ENCODE measurements at regions not wholly inside any gene's neighbourhood (a gene's known extent, or its start where the extent isn't known, plus 50 kb on each side); places are given as distances from the start of the nearest gene placed in this dataset.

DNA sequence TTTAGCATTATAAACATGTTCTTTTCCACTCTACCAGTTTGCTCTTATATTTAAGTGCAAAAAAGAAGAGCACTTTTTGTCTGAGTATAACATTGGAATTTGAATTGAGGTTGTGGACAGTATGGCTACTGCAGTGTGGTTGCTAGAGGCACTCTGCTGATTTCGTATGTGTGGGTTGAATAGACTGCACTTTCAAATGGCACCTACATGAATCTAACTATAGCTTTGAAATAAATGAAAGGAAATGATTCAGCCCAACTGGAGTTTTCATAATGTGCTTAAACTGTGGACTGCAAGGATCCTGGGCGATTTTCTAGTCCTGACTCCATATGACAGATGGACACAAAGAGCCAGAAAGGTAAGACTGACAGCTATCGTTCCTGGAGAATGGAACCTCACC, 657.6 kb upstream of the RIOK2 start (continued):
- TF ChIP-seq RXRA (IDR thresholded peaks at IDR 0.05), result no peak

DNA sequence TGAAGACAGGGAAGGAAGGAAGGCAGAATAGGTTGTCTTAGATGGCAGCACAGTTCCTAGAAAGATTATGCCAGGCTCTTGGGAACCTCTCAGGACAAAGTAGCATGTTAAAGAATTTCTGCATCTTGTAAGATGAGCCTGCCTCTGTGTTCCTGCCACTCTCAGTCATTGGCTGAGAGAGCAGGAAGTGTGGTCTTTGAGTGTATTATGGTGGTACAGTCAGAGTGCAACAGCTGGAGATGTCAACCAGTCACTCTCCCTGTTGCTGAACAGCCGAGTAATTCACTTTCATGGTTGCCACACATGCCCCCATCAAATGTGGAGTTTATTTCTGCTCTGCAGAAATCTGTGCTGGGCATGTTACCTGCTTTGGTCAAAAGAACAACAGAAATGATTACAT, 659.6 kb upstream of the RIOK2 start:
- TF ChIP-seq, protein P1, sequence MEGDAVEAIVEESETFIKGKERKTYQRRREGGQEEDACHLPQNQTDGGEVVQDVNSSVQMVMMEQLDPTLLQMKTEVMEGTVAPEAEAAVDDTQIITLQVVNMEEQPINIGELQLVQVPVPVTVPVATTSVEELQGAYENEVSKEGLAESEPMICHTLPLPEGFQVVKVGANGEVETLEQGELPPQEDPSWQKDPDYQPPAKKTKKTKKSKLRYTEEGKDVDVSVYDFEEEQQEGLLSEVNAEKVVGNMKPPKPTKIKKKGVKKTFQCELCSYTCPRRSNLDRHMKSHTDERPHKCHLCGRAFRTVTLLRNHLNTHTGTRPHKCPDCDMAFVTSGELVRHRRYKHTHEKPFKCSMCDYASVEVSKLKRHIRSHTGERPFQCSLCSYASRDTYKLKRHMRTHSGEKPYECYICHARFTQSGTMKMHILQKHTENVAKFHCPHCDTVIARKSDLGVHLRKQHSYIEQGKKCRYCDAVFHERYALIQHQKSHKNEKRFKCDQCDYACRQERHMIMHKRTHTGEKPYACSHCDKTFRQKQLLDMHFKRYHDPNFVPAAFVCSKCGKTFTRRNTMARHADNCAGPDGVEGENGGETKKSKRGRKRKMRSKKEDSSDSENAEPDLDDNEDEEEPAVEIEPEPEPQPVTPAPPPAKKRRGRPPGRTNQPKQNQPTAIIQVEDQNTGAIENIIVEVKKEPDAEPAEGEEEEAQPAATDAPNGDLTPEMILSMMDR (IDR thresholded peaks at IDR 0.05; ENCODE audit: low read depth, low read length, missing input control), result no peak
- no peak for TF ChIP-seq NR2F2 (IDR thresholded peaks at IDR 0.05)
- TF ChIP-seq RXRA (IDR thresholded peaks at IDR 0.05), result no peak
- no peak for TF ChIP-seq EGR1 (IDR thresholded peaks at IDR 0.05; ENCODE audit: low read depth in 2 of 2)
- no peak for TF ChIP-seq FOXA2 (IDR thresholded peaks at IDR 0.05)
- TF ChIP-seq JUND (IDR thresholded peaks at IDR 0.05), result no peak
- TF ChIP-seq SP1 (IDR thresholded peaks at IDR 0.05), result no peak
- TF ChIP-seq GABPA (IDR thresholded peaks at IDR 0.05 in 1 of 2, conservative IDR thresholded peaks at IDR 0.05 in 1 of 2), result no peak
- no peak for TF ChIP-seq TAF1 (conservative IDR thresholded peaks at IDR 0.05)
- TF ChIP-seq, protein P2, sequence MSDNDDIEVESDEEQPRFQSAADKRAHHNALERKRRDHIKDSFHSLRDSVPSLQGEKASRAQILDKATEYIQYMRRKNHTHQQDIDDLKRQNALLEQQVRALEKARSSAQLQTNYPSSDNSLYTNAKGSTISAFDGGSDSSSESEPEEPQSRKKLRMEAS (IDR thresholded peaks at IDR 0.05), result no peak
- TF ChIP-seq RAD21 (IDR thresholded peaks at IDR 0.05), result no peak
- TF ChIP-seq FOXA1 (IDR thresholded peaks at IDR 0.05), result no peak
- TF ChIP-seq, protein P3, sequence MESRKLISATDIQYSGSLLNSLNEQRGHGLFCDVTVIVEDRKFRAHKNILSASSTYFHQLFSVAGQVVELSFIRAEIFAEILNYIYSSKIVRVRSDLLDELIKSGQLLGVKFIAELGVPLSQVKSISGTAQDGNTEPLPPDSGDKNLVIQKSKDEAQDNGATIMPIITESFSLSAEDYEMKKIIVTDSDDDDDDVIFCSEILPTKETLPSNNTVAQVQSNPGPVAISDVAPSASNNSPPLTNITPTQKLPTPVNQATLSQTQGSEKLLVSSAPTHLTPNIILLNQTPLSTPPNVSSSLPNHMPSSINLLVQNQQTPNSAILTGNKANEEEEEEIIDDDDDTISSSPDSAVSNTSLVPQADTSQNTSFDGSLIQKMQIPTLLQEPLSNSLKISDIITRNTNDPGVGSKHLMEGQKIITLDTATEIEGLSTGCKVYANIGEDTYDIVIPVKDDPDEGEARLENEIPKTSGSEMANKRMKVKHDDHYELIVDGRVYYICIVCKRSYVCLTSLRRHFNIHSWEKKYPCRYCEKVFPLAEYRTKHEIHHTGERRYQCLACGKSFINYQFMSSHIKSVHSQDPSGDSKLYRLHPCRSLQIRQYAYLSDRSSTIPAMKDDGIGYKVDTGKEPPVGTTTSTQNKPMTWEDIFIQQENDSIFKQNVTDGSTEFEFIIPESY (IDR thresholded peaks at IDR 0.05), result no peak
- TF ChIP-seq YY1 (IDR thresholded peaks at IDR 0.05), result no peak
- TF ChIP-seq HNF4G (IDR thresholded peaks at IDR 0.05), result no peak
- TF ChIP-seq HNF4A (conservative IDR thresholded peaks at IDR 0.05), result no peak
- TF ChIP-seq REST (IDR thresholded peaks at IDR 0.05), result no peak
- Histone ChIP-seq H3K36me3 (ENCODE audit: control insufficient read depth in 4 of 4, insufficient read depth in 3 of 4, low read depth in 1 of 4, low read length in 3 of 4) (no peaks in the 10 kb centered on the region), H3K9me3 (ENCODE audit: control insufficient read depth in 4 of 4, low read length in 3 of 4) (no peaks in the 10 kb centered on the region), H3K9ac (ENCODE audit: low read depth in 1 of 2, low read length in 2 of 2) (no peak overlapping the region), H3K27ac (ENCODE audit: low read depth in 1 of 2, low read length in 2 of 2) (no peak overlapping the region), H3K27me3 (ENCODE audit: control insufficient read depth in 4 of 4, insufficient read depth in 4 of 4, low read length in 3 of 4) (no peaks in the 10 kb centered on the region), H3K4me1 (ENCODE audit: control insufficient read depth in 4 of 4, insufficient read depth in 4 of 4, low read length in 3 of 4) (no peaks in the 10 kb centered on the region), H3K4me3 (ENCODE audit: low read depth in 1 of 3, low read length in 3 of 3) (no peak overlapping the region)
- WGBS, result 59% methylated on average over 1 of the region's 1 CpG
- no peak for DNase-seq (ENCODE audit: low spot score)

All from liver (tissue), 8 donors.